Adrenal gland (tissue), 5 donors: ENCODE measurements at regions not wholly inside any gene's neighbourhood (a gene's known extent, or its start where the extent isn't known, plus 50 kb on each side); places are given as distances from the start of the nearest gene placed in this dataset.

Experiments used
- POLR2A ChIP-seq, 2 donors: fragments of 450-650 bp; IDR thresholded peaks; one replicate each; pipeline ENCODE4 v1.6.1; 2017; ENCODE audit warnings: antibody characterized with exemption in 2 of 2, mild to moderate bottlenecking in 2 of 2, moderate library complexity in 1 of 2
- TF ChIP-seq, protein P1 (sequence below), 6 experiments: fragments of 450-650 bp in 4 of 6; fragments of 200-600 bp in 2 of 6; sonication (generic) in 1 of 6; IDR thresholded peaks; 1 replicate in 5 of 6; 2 replicates in 1 of 6; pipeline versions ENCODE4 v1.5.1 to v1.8.0; 2016 to 2021; ENCODE audit warnings: antibody characterized with exemption in 6 of 6, mild to moderate bottlenecking in 2 of 6, moderate library complexity in 1 of 6
- donor health status: DM: no; HTN: no; CAD: no.

DNA sequence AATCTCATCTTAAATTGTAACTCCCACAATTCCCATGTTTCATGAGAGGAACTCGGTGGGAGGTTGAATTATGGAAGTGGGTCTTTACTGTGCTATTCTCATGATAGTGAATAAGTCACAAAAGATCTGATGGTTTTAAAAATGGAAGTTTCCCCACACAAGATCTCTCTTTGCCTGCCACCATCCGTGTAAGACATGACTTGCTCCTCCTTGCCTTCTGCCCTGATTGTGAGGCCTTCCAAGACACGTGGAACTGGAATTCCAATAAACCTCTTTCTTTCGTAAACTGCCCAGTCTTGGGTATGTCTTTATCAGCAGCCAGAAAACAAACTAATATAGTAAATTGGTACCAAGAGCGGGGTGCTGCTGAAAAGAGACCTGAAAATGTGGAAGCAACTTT is 761.6 kb upstream of the RGS18 start:
- TF ChIP-seq, protein P1, sequence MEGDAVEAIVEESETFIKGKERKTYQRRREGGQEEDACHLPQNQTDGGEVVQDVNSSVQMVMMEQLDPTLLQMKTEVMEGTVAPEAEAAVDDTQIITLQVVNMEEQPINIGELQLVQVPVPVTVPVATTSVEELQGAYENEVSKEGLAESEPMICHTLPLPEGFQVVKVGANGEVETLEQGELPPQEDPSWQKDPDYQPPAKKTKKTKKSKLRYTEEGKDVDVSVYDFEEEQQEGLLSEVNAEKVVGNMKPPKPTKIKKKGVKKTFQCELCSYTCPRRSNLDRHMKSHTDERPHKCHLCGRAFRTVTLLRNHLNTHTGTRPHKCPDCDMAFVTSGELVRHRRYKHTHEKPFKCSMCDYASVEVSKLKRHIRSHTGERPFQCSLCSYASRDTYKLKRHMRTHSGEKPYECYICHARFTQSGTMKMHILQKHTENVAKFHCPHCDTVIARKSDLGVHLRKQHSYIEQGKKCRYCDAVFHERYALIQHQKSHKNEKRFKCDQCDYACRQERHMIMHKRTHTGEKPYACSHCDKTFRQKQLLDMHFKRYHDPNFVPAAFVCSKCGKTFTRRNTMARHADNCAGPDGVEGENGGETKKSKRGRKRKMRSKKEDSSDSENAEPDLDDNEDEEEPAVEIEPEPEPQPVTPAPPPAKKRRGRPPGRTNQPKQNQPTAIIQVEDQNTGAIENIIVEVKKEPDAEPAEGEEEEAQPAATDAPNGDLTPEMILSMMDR (IDR thresholded peaks at IDR 0.05), result no peak
- TF ChIP-seq POLR2A (IDR thresholded peaks at IDR 0.05), result no peak
